GM12891 (cell line): ENCODE measurements at regions not wholly inside any gene's neighbourhood (a gene's known extent, or its start where the extent isn't known, plus 50 kb on each side); places are given as distances from the start of the nearest gene placed in this dataset.

Experiments used
- PAX5 ChIP-seq: IDR thresholded peaks from 2 replicates; pipeline ENCODE4 v1.6.1; 2011; ENCODE audit warnings: low read length, moderate library complexity, mild to moderate bottlenecking; ENCODE audit not compliant: insufficient read depth, severe bottlenecking
- POLR2A ChIP-seq: IDR thresholded peaks from 2 replicates; pipeline ENCODE4 v1.6.1; 2011; ENCODE audit warnings: low read depth, low read length, control low read depth
- POLR2AphosphoS5 ChIP-seq: IDR thresholded peaks from 2 replicates; pipeline ENCODE4 v1.6.1; 2011; ENCODE audit warnings: low read depth, low read length, control low read depth
- SPI1 ChIP-seq: IDR thresholded peaks from 2 replicates; pipeline ENCODE4 v1.6.1; 2011; ENCODE audit warnings: low read depth, low read length, control low read depth
- TAF1 ChIP-seq: IDR thresholded peaks from 2 replicates; pipeline ENCODE4 v1.6.1; 2011; ENCODE audit warnings: low read depth, low read length, control low read depth

DNA sequence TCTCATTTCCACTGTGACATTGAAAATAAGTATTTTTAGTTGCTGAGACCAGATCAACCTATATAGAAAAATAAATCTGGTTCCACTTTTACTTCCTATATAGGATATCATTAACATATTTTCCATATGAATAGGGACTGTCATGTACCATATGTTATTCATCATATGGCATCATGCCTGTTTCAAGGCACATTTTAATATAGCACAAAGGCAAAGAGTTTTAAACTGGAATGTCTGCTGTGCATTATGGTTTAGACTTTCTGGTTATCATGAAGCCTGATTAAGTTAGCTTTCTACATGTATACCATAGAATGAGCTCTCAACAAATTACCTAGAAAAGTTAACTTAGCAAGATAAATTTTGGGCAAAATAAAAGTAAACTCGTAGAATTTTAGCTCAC lies 53.0 kb upstream of the ACYP2 start:
- no peak for TF ChIP-seq POLR2A
- TF ChIP-seq PAX5, result no peak
- TF ChIP-seq POLR2AphosphoS5, result no peak
- TF ChIP-seq TAF1, result no peak
- TF ChIP-seq SPI1, result no peak
